HepG2 (cell line): ENCODE measurements at regions not wholly inside any gene's neighbourhood (a gene's known extent, or its start where the extent isn't known, plus 50 kb on each side); places are given as distances from the start of the nearest gene placed in this dataset.

Experiments used
- ATAC-seq: fragments of 200-7000 bp; cut with Tn5 transposase; 3 replicates; pipeline ENCODE4 v1.9.1; 2020; ENCODE audit warnings: mild to moderate bottlenecking, moderate library complexity
- BruUV-seq: library from RNA; stranded (reverse); fragments of 400-500 nt; replicated peaks from 2 replicates; lab custom pipeline; 2021; lab: Mats Ljungman, UMichigan
- CTCF ChIA-PET: fragments of 300-600 bp; formaldehyde crosslinking; extraction: SDS; loops from one replicate; lab custom pipeline; 2021; ENCODE audit warnings: low total read pairs, inconsistent platforms, low intra/inter-chr PET ratio; lab: Yijun Ruan, JAX
- POLR2A ChIA-PET: fragments of 350-600 bp; sonication (Branson Sonifier 250); formaldehyde crosslinking; loops from one replicate; lab custom pipeline; 2020; ENCODE audit warnings: antibody characterized with exemption, inconsistent platforms; lab: Yijun Ruan, JAX
- DNase-seq: peaks from one replicate; pipeline ENCODE4 v3.0.0-alpha.2; 2015; ENCODE audit warnings: low spot score
- FAIRE-seq: peaks from 3 replicates; lab custom pipeline; 2011; peaks lifted over from hg19 to GRCh38; lab: Jason Lieb, UNC
- H2AFZ ChIP-seq: one replicate; pipeline ENCODE4 v1.6.1; 2011; ENCODE audit warnings: low read length, inconsistent platforms
- H3K27ac ChIP-seq: fragments of 300-600 bp; 3 replicates; pipeline ENCODE4 v1.8.0; 2011; ENCODE audit warnings: mixed run types, mild to moderate bottlenecking, mixed read lengths, low read length, inconsistent platforms; ENCODE audit not compliant: insufficient read depth; ENCODE audit errors: extremely low read length
- H3K27me3 ChIP-seq, 2 experiments: fragments of 200-600 bp in 1 of 2; 2 replicates in 1 of 2; 3 replicates in 1 of 2; pipeline versions ENCODE4 v1.6.0 to v1.8.0; 2011; ENCODE audit warnings: low read length in 2 of 2, mild to moderate bottlenecking in 2 of 2, moderate library complexity in 2 of 2, inconsistent platforms in 1 of 2; ENCODE audit not compliant: insufficient read depth in 2 of 2, control insufficient read depth in 1 of 2
- H3K36me3 ChIP-seq, 2 experiments: fragments of 200-600 bp in 1 of 2; replicated peaks in 1 of 2; 2 replicates in 1 of 2; 3 replicates in 1 of 2; pipeline versions ENCODE4 v1.5.1 to v1.8.0; 2011; ENCODE audit warnings: low read length in 2 of 2, inconsistent platforms in 1 of 2; ENCODE audit not compliant: insufficient read depth in 2 of 2, control insufficient read depth in 1 of 2
- H3K4me1 ChIP-seq: 2 replicates; pipeline ENCODE4 v1.5.1; 2012; ENCODE audit warnings: low read length, inconsistent platforms; ENCODE audit not compliant: insufficient read depth
- H3K4me2 ChIP-seq: 2 replicates; pipeline ENCODE4 v1.6.0; 2011; ENCODE audit warnings: low read depth, low read length, inconsistent platforms
- H3K4me3 ChIP-seq, 3 experiments: fragments of 200-600 bp in 1 of 3; sonication (generic), shearing (Covaris generic) in 1 of 3; replicated peaks in 1 of 3; 2 replicates each; pipeline ENCODE4 v1.5.1; 2011 to 2016; ENCODE audit warnings: low read length in 3 of 3, inconsistent platforms in 2 of 3, low read depth in 2 of 3, mild to moderate bottlenecking in 2 of 3, control low read depth in 1 of 3, mixed read lengths in 1 of 3; ENCODE audit not compliant: insufficient read depth in 1 of 3
- H3K79me2 ChIP-seq: one replicate; pipeline ENCODE4 v1.6.1; 2011; ENCODE audit warnings: low read length, inconsistent platforms; ENCODE audit not compliant: insufficient read depth
- H3K9ac ChIP-seq: 2 replicates; pipeline ENCODE4 v1.6.0; 2011; ENCODE audit warnings: mild to moderate bottlenecking, low read depth, low read length, inconsistent platforms; ENCODE audit not compliant: insufficient read depth
- H3K9me3 ChIP-seq: 2 replicates; pipeline ENCODE4 v1.5.1; 2012; ENCODE audit warnings: mild to moderate bottlenecking, low read length
- H4K20me1 ChIP-seq: 2 replicates; pipeline ENCODE4 v1.6.0; 2011; ENCODE audit warnings: inconsistent platforms, mild to moderate bottlenecking, low read length, moderate library complexity; ENCODE audit not compliant: insufficient read depth
- FOXC1 ChIP-seq: sonication (generic); formaldehyde crosslinking; IDR thresholded peaks from 2 replicates; pipeline ENCODE4 v1.8.0; 2022; ENCODE audit warnings: mild to moderate bottlenecking, missing genetic modification reagents, borderline replicate concordance
- HNRNPL ChIP-seq: fragments of 200-400 bp; formaldehyde crosslinking; IDR thresholded peaks from 2 replicates; pipeline ENCODE4 v1.6.1; 2017; ENCODE audit warnings: mild to moderate bottlenecking, low read depth, low read length
- HOXD1 ChIP-seq: sonication (generic); formaldehyde crosslinking; IDR thresholded peaks from 2 replicates; pipeline ENCODE4 v1.5.0; 2020; ENCODE audit warnings: missing genetic modification reagents
- MEF2D ChIP-seq: sonication (generic); formaldehyde crosslinking; IDR thresholded peaks from 2 replicates; pipeline ENCODE4 v1.5.1; 2020; ENCODE audit warnings: mild to moderate bottlenecking, missing genetic modification reagents
- NCOA2 ChIP-seq: sonication (generic); formaldehyde crosslinking; IDR thresholded peaks from 2 replicates; pipeline ENCODE4 v1.8.0; 2022; ENCODE audit warnings: inconsistent platforms
- NCOR1 ChIP-seq: fragments of 200-600 bp; sonication (generic); IDR thresholded peaks from 2 replicates; pipeline ENCODE4 v1.7.0; 2017; ENCODE audit warnings: antibody characterized with exemption, low read length, borderline replicate concordance
- PAX8 ChIP-seq: sonication (generic); formaldehyde crosslinking; IDR thresholded peaks from 2 replicates; pipeline ENCODE4 v1.8.0; 2022; ENCODE audit warnings: mild to moderate bottlenecking, missing genetic modification reagents, borderline replicate concordance
- PLSCR1 ChIP-seq: sonication (generic); formaldehyde crosslinking; IDR thresholded peaks from 2 replicates; pipeline ENCODE4 v1.5.0; 2020; ENCODE audit warnings: missing genetic modification reagents, mild to moderate bottlenecking, borderline replicate concordance
- POLR2G ChIP-seq: fragments of 200-400 bp; formaldehyde crosslinking; IDR thresholded peaks from 2 replicates; pipeline ENCODE4 v1.6.1; 2018; ENCODE audit warnings: mild to moderate bottlenecking, low read depth, low read length, moderate library complexity
- TAF15 ChIP-seq: fragments of 200-400 bp; formaldehyde crosslinking; IDR thresholded peaks from one replicate; pipeline ENCODE4 v1.6.1; 2018; ENCODE audit warnings: mild to moderate bottlenecking, low read depth, low read length; ENCODE audit not compliant: poor library complexity, severe bottlenecking
- TGIF2 ChIP-seq: IDR thresholded peaks from 2 replicates; pipeline ENCODE4 v1.6.1; 2016; ENCODE audit warnings: control low read depth, missing compliant biosample characterization
- ZBTB25 ChIP-seq: IDR thresholded peaks from 2 replicates; pipeline ENCODE4 v1.6.1; 2018; ENCODE audit warnings: missing genetic modification reagents
- ZNF180 ChIP-seq: sonication (generic); formaldehyde crosslinking; IDR thresholded peaks from 2 replicates; pipeline ENCODE4 v1.4.0; 2020; ENCODE audit warnings: low read depth, missing genetic modification reagents, borderline replicate concordance
- WGBS: methylation state at CpG from one replicate; pipeline ENCODE4 v1.1.6; 2017; ENCODE audit warnings: low lambda C conversion rate; 5-methylcytosine and 5-hydroxymethylcytosine counted together
- in situ Hi-C: cut with HindIII; loops from 2 replicates; pipeline ENCODE4 v1.10.0; 2017; ENCODE audit warnings: low pct_unique_long_range_greater_than_20kb; ENCODE audit not compliant: extremely low pct_ligation_motif_present
- intact Hi-C: fragments of 100-400 bp; cut with micrococcal nuclease; formaldehyde crosslinking; loops from one replicate; pipeline ENCODE4 v1.10.0; 2022; ENCODE audit not compliant: unreplicated experiment

DNA sequence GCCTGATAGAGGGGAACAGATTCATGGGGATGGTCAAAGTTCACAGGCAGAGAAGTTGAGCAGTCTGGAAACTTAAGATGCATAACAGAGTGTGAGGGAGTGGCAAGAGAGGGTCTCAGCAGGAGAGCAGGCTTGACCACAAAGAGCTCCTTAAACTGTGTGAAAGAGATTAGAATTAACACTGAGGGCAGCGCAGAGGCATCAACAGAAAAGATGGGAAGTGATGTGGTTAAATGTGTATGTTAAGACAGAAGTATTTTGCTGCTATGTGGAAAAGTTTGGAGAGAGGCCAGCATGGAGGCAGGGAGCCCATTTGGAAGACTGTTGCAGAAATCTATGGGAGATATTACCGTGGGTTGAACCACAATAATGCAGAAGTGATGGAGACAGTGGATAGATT, 122.7 kb upstream of the LMNTD1 start:
- CTCF ChIA-PET, result no interaction called here
- no peaks in the 10 kb centered on the region for H3K27me3 ChIP-seq
- H3K4me2 ChIP-seq, result no peak overlapping the region
- POLR2A ChIA-PET, result no interaction called here
- FAIRE-seq (no peak), DNase-seq (no peak), ATAC-seq (no peak)
- no peak for TF ChIP-seq POLR2G
- no peak for TF ChIP-seq PLSCR1 (CRISPR knock-in tag)
- TF ChIP-seq HNRNPL, result no peak
- no peak for TF ChIP-seq NCOR1
- no peak for TF ChIP-seq HOXD1
- no peak for TF ChIP-seq TGIF2 (CRISPR knock-in tag)
- TF ChIP-seq NCOA2 (CRISPR knock-in tag), result no peak
- no peak for TF ChIP-seq FOXC1 (CRISPR knock-in tag)
- TF ChIP-seq ZNF180 (CRISPR knock-in tag), result no peak
- TF ChIP-seq MEF2D (CRISPR knock-in tag), result no peak
- no peak for TF ChIP-seq ZBTB25
- TF ChIP-seq PAX8 (CRISPR knock-in tag), result no peak
- TF ChIP-seq TAF15, result no peak
- 43% methylated on average over 2 of the region's 2 CpGs for WGBS
- no peaks in the 10 kb centered on the region for H3K79me2 ChIP-seq
- no peak overlapping the region for H2AFZ ChIP-seq
- intact Hi-C loops (no loop called here), in situ Hi-C loops (no loop called here)
- H3K9ac ChIP-seq, result no peak overlapping the region
- no TSS peak for BruUV-seq
- H3K9me3 ChIP-seq, result no peaks in the 10 kb centered on the region
- no peak overlapping the region for H3K4me3 ChIP-seq
- H4K20me1 ChIP-seq, result no peaks in the 10 kb centered on the region
- H3K27ac ChIP-seq, result no peak overlapping the region
- H3K4me1 ChIP-seq, result no peaks in the 10 kb centered on the region
- H3K36me3 ChIP-seq, result no peaks in the 10 kb centered on the region
